ENCODE measurements at regions not wholly inside any gene's neighbourhood (a gene's known extent, or its start where the extent isn't known, plus 50 kb on each side); places are given as distances from the start of the nearest gene placed in this dataset.

DNA sequence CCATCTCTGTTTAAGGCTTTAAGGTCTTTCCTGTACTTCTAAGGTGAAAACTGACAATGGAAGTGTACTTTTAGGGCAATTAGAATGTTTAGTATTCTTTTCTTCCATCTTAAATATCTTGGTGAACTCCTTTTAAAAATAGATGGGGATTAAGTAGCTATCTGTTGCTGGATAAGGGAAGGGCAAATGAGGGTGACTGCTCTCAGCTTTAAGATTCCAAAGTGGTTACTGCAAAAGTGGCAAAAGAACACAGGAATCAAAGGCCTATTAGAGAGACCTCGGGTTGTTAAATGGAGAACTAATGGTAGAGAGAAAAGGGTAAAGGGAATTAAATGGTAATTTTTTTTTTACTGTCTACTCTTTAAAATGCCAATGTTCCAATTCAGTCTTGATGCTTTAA lies 774.1 kb upstream of the B3GALT2 start:
- Histone ChIP-seq H3K36me3 (ENCODE audit: insufficient read depth, low read length) (no peaks in the 10 kb centered on the region), H3K9me3 (replicated peaks; ENCODE audit: low read length) (no peaks in the 10 kb centered on the region), H3K27me3 (ENCODE audit: control insufficient read depth, insufficient read depth, low read length) (no peaks in the 10 kb centered on the region), H3K9ac (ENCODE audit: low read depth, low read length) (no peak overlapping the region), H3K4me1 (ENCODE audit: control insufficient read depth, insufficient read depth, low read length) (no peaks in the 10 kb centered on the region), H3K4me2 (ENCODE audit: low read length) (no peak overlapping the region), H3K4me3 (ENCODE audit: low read length) (no peak overlapping the region)

DNA sequence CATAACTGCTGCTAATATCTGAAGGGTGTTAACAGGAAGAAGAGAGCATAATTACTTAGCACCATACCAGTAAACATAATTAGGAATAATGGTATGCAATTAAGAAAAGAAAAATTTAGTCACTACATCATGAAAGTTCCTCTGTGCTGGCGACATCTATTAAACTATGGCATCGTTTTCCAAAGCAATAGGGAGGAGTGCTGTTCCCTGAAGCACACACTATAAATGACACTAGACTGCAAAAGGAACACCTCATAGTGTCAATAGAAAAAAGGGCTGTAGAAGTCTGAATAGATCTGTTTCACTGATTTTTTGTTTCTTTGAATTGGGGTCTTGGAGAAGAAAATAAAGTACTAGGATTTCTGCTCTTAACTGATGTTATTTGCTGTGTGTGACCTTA lies 773.6 kb upstream of the B3GALT2 start:
- no peak overlapping the region for H3K4me3 ChIP-seq (ENCODE audit: low read length)
- H3K36me3 ChIP-seq (ENCODE audit: insufficient read depth, low read length): no peaks in the 10 kb centered on the region
- H3K9ac ChIP-seq (ENCODE audit: low read depth, low read length): no peak overlapping the region
- H3K9me3 ChIP-seq (replicated peaks; ENCODE audit: low read length): no peaks in the 10 kb centered on the region
- H3K4me2 ChIP-seq (ENCODE audit: low read length): no peak overlapping the region
- no peaks in the 10 kb centered on the region for H3K4me1 ChIP-seq (ENCODE audit: control insufficient read depth, insufficient read depth, low read length)
- no peaks in the 10 kb centered on the region for H3K27me3 ChIP-seq (ENCODE audit: control insufficient read depth, insufficient read depth, low read length)

- no peak overlapping the region for H3K9ac ChIP-seq (ENCODE audit: low read depth, low read length)
- H3K4me1 ChIP-seq (ENCODE audit: control insufficient read depth, insufficient read depth, low read length): no peaks in the 10 kb centered on the region
- no peak overlapping the region for H3K4me2 ChIP-seq (ENCODE audit: low read length)
- no peaks in the 10 kb centered on the region for H3K9me3 ChIP-seq (replicated peaks; ENCODE audit: low read length)
- no peaks in the 10 kb centered on the region for H3K27me3 ChIP-seq (ENCODE audit: control insufficient read depth, insufficient read depth, low read length)
- H3K4me3 ChIP-seq (ENCODE audit: low read length): no peak overlapping the region
- no peaks in the 10 kb centered on the region for H3K36me3 ChIP-seq (ENCODE audit: insufficient read depth, low read length)
Measured at GRCh38 chr1:193957556-193958095, 771.2 kb upstream of the B3GALT2 start.

GRCh38 chr1:193952778-193953374 lies 766.5 kb upstream of the B3GALT2 start:
- no peak overlapping the region for H3K4me3 ChIP-seq (ENCODE audit: low read length)
- no peaks in the 10 kb centered on the region for H3K36me3 ChIP-seq (ENCODE audit: insufficient read depth, low read length)
- H3K27me3 ChIP-seq (ENCODE audit: control insufficient read depth, insufficient read depth, low read length): no peaks in the 10 kb centered on the region
- H3K9ac ChIP-seq (ENCODE audit: low read depth, low read length): no peak overlapping the region
- no peaks in the 10 kb centered on the region for H3K9me3 ChIP-seq (replicated peaks; ENCODE audit: low read length)
- H3K4me1 ChIP-seq (ENCODE audit: control insufficient read depth, insufficient read depth, low read length): no peaks in the 10 kb centered on the region
- no peak overlapping the region for H3K4me2 ChIP-seq (ENCODE audit: low read length)

GRCh38 chr1:193951984-193952383 lies 765.6 kb upstream of the B3GALT2 start:
- no peak overlapping the region for H3K9ac ChIP-seq (ENCODE audit: low read depth, low read length)
- no peak overlapping the region for H3K4me2 ChIP-seq (ENCODE audit: low read length)
- no peaks in the 10 kb centered on the region for H3K4me1 ChIP-seq (ENCODE audit: control insufficient read depth, insufficient read depth, low read length)
- no peaks in the 10 kb centered on the region for H3K36me3 ChIP-seq (ENCODE audit: insufficient read depth, low read length)
- H3K27me3 ChIP-seq (ENCODE audit: control insufficient read depth, insufficient read depth, low read length): no peaks in the 10 kb centered on the region
- H3K9me3 ChIP-seq (replicated peaks; ENCODE audit: low read length): no peaks in the 10 kb centered on the region
- no peak overlapping the region for H3K4me3 ChIP-seq (ENCODE audit: low read length)

- no peak overlapping the region for H3K4me3 ChIP-seq (ENCODE audit: low read length)
Measured at GRCh38 chr1:193944454-193944853, 758.0 kb upstream of the B3GALT2 start.

DNA sequence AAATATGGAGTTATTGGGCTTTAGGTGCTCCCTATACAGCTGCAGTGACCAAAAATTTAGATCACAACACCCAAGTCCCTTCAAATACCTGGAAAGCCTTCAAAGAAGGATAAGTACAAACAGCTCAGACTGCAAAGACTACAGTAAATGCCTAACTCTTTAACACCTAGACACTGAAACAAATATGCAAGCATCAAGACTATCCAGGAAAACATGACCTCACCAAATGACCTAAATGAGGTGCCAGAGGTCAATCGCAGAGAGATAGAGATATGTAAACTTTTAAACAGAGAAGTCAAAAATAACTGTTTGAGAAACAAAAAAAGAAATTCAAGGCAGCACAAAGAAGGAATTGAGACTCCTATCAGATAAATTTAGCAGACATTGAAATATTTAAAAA lies 753.8 kb upstream of the B3GALT2 start:
- Histone ChIP-seq H3K9me3 (replicated peaks; ENCODE audit: low read length) (no peaks in the 10 kb centered on the region), H3K27me3 (ENCODE audit: control insufficient read depth, insufficient read depth, low read length) (no peaks in the 10 kb centered on the region), H3K9ac (ENCODE audit: low read depth, low read length) (no peak overlapping the region), H3K4me1 (ENCODE audit: control insufficient read depth, insufficient read depth, low read length) (no peaks in the 10 kb centered on the region), H3K4me3 (ENCODE audit: low read length) (no peak overlapping the region), H3K36me3 (ENCODE audit: insufficient read depth, low read length) (no peaks in the 10 kb centered on the region), H3K4me2 (ENCODE audit: low read length) (no peak overlapping the region)

More at GRCh38 chr1:193944454-193944853, 758.0 kb upstream of the B3GALT2 start:
- Histone ChIP-seq H3K4me2 (ENCODE audit: low read length) (no peak overlapping the region), H3K9me3 (replicated peaks; ENCODE audit: low read length) (no peaks in the 10 kb centered on the region), H3K4me1 (ENCODE audit: control insufficient read depth, insufficient read depth, low read length) (no peaks in the 10 kb centered on the region), H3K9ac (ENCODE audit: low read depth, low read length) (no peak overlapping the region), H3K27me3 (ENCODE audit: control insufficient read depth, insufficient read depth, low read length) (no peaks in the 10 kb centered on the region), H3K36me3 (ENCODE audit: insufficient read depth, low read length) (no peaks in the 10 kb centered on the region)

DNA sequence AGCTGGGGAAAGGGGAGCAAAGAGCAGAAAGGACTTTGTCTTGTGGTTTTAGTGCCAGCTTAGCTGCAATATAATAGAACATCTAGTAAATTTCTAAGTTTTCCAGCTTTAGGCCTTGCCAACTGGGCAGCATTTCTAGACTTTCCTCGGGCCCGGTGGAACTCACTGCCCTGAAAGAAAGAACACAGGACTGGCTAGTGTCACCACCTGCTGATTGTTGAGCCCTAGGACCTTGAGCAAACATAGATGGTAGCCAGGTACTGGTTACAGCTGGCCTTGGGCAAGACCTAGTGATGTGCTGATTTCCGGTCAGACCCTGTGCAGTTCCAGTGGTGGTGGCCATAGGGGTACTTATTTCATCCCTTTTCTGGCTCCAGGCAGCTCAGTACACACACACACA lies 753.2 kb upstream of the B3GALT2 start:
- Histone ChIP-seq H3K9ac (ENCODE audit: low read depth, low read length) (no peak overlapping the region), H3K4me3 (ENCODE audit: low read length) (no peak overlapping the region), H3K27me3 (ENCODE audit: control insufficient read depth, insufficient read depth, low read length) (no peaks in the 10 kb centered on the region), H3K36me3 (ENCODE audit: insufficient read depth, low read length) (no peaks in the 10 kb centered on the region), H3K9me3 (replicated peaks; ENCODE audit: low read length) (no peaks in the 10 kb centered on the region), H3K4me1 (ENCODE audit: control insufficient read depth, insufficient read depth, low read length) (no peaks in the 10 kb centered on the region), H3K4me2 (ENCODE audit: low read length) (no peak overlapping the region)

- no peaks in the 10 kb centered on the region for H3K4me1 ChIP-seq (ENCODE audit: control insufficient read depth, insufficient read depth, low read length)
- no peaks in the 10 kb centered on the region for H3K9me3 ChIP-seq (replicated peaks; ENCODE audit: low read length)
- no peak overlapping the region for H3K4me2 ChIP-seq (ENCODE audit: low read length)
- no peak overlapping the region for H3K4me3 ChIP-seq (ENCODE audit: low read length)
- no peak overlapping the region for H3K9ac ChIP-seq (ENCODE audit: low read depth, low read length)
- H3K27me3 ChIP-seq (ENCODE audit: control insufficient read depth, insufficient read depth, low read length): no peaks in the 10 kb centered on the region
- H3K36me3 ChIP-seq (ENCODE audit: insufficient read depth, low read length): no peaks in the 10 kb centered on the region
Measured at GRCh38 chr1:193937308-193937707, 750.9 kb upstream of the B3GALT2 start.

DNA sequence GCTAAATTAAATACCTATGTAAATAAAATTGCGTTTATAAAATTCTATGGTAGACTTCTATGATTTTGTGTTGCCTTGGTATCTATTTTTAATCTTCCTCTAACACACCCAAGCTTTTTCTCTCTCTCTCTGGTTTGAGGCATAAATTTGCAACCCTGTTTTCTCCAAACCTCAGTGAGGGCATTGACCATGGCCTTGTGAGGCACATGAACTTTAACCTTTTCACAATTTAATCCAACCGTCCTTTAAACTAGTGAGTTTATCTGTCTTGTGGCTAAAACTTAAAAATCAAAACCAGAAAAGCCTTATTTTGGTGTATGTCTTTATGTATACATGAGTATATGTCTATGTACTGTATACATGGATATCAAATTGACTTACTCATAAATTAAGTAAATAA lies 746.6 kb upstream of the B3GALT2 start:
- Histone ChIP-seq H3K9ac (ENCODE audit: low read depth, low read length) (no peak overlapping the region), H3K4me1 (ENCODE audit: control insufficient read depth, insufficient read depth, low read length) (no peaks in the 10 kb centered on the region), H3K36me3 (ENCODE audit: insufficient read depth, low read length) (no peaks in the 10 kb centered on the region), H3K4me3 (ENCODE audit: low read length) (no peak overlapping the region), H3K9me3 (replicated peaks; ENCODE audit: low read length) (peaks cover 3% of the 10 kb centered on the region), H3K4me2 (ENCODE audit: low read length) (no peak overlapping the region), H3K27me3 (ENCODE audit: control insufficient read depth, insufficient read depth, low read length) (no peaks in the 10 kb centered on the region)

GRCh38 chr1:193931356-193931755 lies 744.9 kb upstream of the B3GALT2 start:
- Histone ChIP-seq H3K9me3 (replicated peaks; ENCODE audit: low read length) (peaks cover 3% of the 10 kb centered on the region), H3K36me3 (ENCODE audit: insufficient read depth, low read length) (no peaks in the 10 kb centered on the region)

DNA sequence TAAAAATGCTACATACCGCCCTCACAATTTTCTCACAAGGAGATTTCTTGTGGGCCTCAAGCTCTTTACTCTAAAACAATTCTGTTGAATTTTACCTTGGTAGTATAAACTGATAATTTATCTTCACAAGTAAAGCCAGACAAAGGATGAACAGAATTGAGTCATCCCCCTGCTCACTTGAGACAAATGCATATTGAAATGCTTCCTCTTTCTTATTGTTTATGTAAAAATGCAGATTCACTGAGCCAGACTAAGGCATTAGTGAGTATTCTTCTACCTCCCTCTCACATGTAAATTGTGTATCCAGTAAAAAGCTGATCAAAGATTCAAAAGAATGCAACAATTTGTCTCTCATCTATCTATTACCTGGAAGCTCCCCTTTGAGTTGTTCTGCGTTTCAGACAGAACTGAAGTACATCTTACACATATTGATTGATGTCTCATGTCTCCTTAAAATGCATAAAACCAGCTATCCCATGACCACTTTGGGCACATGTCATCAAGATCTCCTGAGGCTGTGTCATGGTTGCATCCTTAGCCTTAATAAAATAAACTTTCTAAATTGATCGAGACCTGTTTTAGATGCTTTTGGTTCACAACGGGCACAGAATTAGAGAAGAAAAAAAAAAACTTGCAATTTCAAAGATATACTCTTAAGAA lies 743.1 kb upstream of the B3GALT2 start:
- Histone ChIP-seq H3K4me3 (ENCODE audit: low read length) (no peak overlapping the region), H3K4me1 (ENCODE audit: control insufficient read depth, insufficient read depth, low read length) (no peaks in the 10 kb centered on the region), H3K27me3 (ENCODE audit: control insufficient read depth, insufficient read depth, low read length) (no peaks in the 10 kb centered on the region), H3K36me3 (ENCODE audit: insufficient read depth, low read length) (no peaks in the 10 kb centered on the region), H3K4me2 (ENCODE audit: low read length) (no peak overlapping the region), H3K9ac (ENCODE audit: low read depth, low read length) (no peak overlapping the region), H3K9me3 (replicated peaks; ENCODE audit: low read length) (peaks cover 3% of the 10 kb centered on the region)

More at GRCh38 chr1:193931356-193931755, 744.9 kb upstream of the B3GALT2 start:
- no peaks in the 10 kb centered on the region for H3K27me3 ChIP-seq (ENCODE audit: control insufficient read depth, insufficient read depth, low read length)
- no peak overlapping the region for H3K4me2 ChIP-seq (ENCODE audit: low read length)
- no peak overlapping the region for H3K9ac ChIP-seq (ENCODE audit: low read depth, low read length)
- no peak overlapping the region for H3K4me3 ChIP-seq (ENCODE audit: low read length)
- H3K4me1 ChIP-seq (ENCODE audit: control insufficient read depth, insufficient read depth, low read length): no peaks in the 10 kb centered on the region

All from skeletal muscle satellite cell (primary cell).